ENCODE measurements at regions not wholly inside any gene's neighbourhood (a gene's known extent, or its start where the extent isn't known, plus 50 kb on each side); places are given as distances from the start of the nearest gene placed in this dataset.

- no peak for TF ChIP-seq FOXM1 (IDR thresholded peaks at IDR 0.05; ENCODE audit: borderline replicate concordance)
- no peak for TF ChIP-seq ELF4 (IDR thresholded peaks at IDR 0.05)
- TF ChIP-seq, protein P1, sequence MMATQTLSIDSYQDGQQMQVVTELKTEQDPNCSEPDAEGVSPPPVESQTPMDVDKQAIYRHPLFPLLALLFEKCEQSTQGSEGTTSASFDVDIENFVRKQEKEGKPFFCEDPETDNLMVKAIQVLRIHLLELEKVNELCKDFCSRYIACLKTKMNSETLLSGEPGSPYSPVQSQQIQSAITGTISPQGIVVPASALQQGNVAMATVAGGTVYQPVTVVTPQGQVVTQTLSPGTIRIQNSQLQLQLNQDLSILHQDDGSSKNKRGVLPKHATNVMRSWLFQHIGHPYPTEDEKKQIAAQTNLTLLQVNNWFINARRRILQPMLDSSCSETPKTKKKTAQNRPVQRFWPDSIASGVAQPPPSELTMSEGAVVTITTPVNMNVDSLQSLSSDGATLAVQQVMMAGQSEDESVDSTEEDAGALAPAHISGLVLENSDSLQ (IDR thresholded peaks at IDR 0.05): no peak
- TF ChIP-seq FOXK2 (IDR thresholded peaks at IDR 0.05): no peak
- TF ChIP-seq BHLHE40 (IDR thresholded peaks at IDR 0.05; ENCODE audit: borderline replicate concordance): no peak
- no peak for TF ChIP-seq NFRKB (IDR thresholded peaks at IDR 0.05)
- TF ChIP-seq SP1 (IDR thresholded peaks at IDR 0.05): no peak
- no peak for TF ChIP-seq TARDBP (IDR thresholded peaks at IDR 0.05)
- TF ChIP-seq CTBP1 (IDR thresholded peaks at IDR 0.05; ENCODE audit: borderline replicate concordance): no peak
- no peak for TF ChIP-seq FOXA1 (IDR thresholded peaks at IDR 0.05)
- no peak for TF ChIP-seq LEF1 (IDR thresholded peaks at IDR 0.05; ENCODE audit: borderline replicate concordance)
- no peak for TF ChIP-seq SUZ12 (IDR thresholded peaks at IDR 0.05)
Observed at GRCh38 chr3:193157051-193157450, 84.0 kb upstream of the PLAAT1 start.

Measured in HEK293T (cell line).